ENCODE measurements at regions not wholly inside any gene's neighbourhood (a gene's known extent, or its start where the extent isn't known, plus 50 kb on each side); places are given as distances from the start of the nearest gene placed in this dataset.

DNA sequence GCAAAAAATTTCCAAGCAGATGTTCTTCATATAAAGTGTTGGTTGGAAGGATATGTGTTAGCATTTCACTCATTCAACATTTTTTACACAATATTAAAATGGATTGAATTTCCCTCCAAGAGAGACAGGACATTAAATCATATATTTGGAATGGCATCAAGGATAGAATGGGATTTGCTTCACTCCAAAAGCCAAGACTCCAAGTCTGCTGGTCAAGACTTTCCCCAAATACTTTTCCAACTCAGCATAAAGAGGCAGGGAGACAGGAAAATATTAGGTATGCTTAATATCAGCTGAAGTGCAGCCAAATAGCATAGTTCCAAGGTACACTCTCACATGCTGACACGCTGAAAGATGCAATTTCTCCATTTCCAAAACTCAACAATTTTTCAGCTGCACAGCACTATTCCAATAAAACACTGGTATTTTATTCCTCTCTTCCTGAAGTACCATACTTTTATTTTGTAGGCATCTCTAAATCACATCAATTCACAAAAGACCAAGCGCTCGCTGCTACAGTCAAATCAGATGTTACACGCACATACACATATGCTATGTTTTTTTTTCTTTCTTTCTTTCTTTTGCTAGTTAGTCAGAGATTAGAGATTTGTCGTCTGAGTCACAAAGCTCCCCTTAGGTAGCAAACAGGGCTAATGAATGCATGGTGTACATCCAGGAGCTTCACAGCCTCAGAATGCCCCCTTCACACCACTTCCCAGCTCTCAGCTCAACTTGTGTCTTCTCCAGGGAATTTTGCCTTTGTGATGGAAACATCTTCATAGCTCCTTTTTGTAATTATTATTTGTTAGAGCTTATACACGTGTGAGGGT lies 1033.8 kb upstream of the AUTS2 start:
- TF ChIP-seq, protein P1, sequence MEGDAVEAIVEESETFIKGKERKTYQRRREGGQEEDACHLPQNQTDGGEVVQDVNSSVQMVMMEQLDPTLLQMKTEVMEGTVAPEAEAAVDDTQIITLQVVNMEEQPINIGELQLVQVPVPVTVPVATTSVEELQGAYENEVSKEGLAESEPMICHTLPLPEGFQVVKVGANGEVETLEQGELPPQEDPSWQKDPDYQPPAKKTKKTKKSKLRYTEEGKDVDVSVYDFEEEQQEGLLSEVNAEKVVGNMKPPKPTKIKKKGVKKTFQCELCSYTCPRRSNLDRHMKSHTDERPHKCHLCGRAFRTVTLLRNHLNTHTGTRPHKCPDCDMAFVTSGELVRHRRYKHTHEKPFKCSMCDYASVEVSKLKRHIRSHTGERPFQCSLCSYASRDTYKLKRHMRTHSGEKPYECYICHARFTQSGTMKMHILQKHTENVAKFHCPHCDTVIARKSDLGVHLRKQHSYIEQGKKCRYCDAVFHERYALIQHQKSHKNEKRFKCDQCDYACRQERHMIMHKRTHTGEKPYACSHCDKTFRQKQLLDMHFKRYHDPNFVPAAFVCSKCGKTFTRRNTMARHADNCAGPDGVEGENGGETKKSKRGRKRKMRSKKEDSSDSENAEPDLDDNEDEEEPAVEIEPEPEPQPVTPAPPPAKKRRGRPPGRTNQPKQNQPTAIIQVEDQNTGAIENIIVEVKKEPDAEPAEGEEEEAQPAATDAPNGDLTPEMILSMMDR (conservative IDR thresholded peaks at IDR 0.05; ENCODE audit: low read depth, low read length), result no peak
- TF ChIP-seq EZH2 (IDR thresholded peaks at IDR 0.05; ENCODE audit: borderline replicate concordance, low read depth, low read length, poor library complexity, severe bottlenecking), result no peak

All from A673 (cell line).